ENCODE measurements at regions not wholly inside any gene's neighbourhood (a gene's known extent, or its start where the extent isn't known, plus 50 kb on each side); places are given as distances from the start of the nearest gene placed in this dataset.

GRCh38 chr4:115272594-115272993 lies 159.2 kb upstream of the NDST4 start:
- TF ChIP-seq CTCF (conservative IDR thresholded peaks at IDR 0.05; ENCODE audit: low read depth, low read length), result no peak
- TF ChIP-seq EZH2 (IDR thresholded peaks at IDR 0.05; ENCODE audit: low read length, unreplicated experiment), result no peak

All from PC-3 (cell line).